GM18870 (cell line): ENCODE measurements at regions not wholly inside any gene's neighbourhood (a gene's known extent, or its start where the extent isn't known, plus 50 kb on each side); places are given as distances from the start of the nearest gene placed in this dataset.
"Not testable (repeated sequence)": the region's sequence is repeated elsewhere in the genome, so short reads cannot be mapped to it uniquely, and the experiment has no call there.

Source experiments
- ATAC-seq: cut with Tn5 transposase; IDR thresholded peaks from one replicate; pipeline ENCODE4 v1.9.1; 2021; ENCODE audit warnings: moderate library complexity; ENCODE audit not compliant: unreplicated experiment

DNA sequence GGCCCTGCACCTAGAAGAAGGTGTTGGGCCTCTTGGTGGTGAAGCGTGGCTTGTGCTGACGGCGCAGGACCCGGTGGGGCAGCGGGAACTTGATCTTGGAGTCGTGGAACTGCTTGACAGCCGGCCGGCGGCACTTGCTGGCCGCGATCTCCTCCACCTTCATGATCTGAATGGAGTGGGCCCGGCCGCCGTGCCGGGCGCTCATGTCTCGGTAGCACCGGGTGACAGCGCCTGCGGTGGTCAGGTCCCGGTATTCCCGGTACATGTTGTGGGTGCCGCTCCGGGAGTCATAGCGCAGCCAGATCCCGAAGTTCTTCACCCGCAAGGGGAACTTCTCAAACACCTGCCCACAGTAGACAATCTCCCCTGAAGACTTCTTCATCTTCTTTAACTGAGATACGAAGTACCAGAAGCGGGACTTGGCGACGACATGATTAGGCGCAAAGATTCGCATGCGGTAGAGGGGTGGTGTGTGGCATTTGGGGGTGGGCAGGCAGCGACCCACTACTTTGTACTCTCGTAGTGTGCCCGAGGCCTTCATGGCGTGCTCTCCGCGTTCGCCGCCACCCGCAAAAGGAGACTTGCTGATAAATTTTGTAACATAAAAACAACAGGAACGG, 92.1 kb upstream of the MSH6 start:
- ATAC-seq = not testable (repeated sequence)

DNA sequence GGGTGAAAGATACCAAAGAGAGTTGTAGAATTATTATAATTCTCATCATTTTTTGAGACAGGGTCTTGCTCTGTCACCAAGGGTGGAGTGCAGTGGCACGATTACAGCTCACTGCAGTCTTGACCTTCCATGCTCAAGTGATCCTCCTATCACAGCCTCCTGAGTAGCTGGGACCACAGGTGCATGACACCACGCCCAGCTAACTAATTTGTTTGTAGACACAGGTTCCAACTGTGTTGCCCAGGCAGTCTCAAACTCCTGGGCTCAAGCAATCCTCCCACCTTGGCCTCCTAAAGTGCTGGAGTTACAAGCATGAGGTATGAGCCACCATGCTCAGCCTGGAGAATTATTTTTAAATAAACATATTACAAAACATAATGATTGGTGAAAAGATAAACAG, 92.8 kb upstream of the MSH6 start:
- no peak for ATAC-seq

DNA sequence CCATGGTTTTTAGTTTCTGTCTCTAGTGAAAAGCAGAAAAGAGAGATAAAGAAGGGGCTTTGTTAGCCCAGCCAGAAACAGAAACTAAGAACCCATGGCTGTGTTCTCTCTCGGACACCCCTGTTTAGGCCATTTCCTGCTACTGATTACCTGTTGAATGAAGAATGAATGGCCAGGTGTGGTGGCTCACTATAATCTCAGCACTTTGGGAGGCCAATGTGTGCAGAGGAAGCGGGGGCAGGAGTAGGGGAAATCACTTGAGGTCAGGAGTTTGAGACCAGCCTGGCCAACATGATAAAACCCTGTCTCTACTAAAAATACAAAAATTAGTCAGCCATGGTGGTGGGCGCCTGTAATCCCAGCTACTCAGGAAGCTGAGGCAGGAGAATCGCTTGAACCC, 93.8 kb upstream of the MSH6 start:
- ATAC-seq = peak; percentile 68

DNA sequence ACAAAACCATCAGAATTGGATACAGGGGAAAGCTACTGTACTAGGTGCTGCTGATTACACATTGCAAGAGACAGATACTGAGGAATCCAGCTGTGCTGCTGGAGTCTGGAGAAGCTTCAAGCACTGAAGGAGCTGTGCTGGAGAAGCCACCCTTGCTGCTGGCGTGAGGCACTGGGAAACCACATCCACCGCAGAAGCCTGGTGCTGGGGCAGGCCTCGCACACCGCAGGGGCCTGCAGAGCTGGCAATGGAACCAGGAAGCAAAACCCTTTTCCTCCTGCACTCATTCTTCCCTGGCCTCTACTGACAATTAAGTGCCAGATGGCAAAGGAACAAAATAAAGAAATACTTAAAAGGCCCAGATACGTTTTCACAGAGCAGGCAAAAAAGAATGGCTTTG, 94.4 kb upstream of the MSH6 start:
- ATAC-seq = no peak

DNA sequence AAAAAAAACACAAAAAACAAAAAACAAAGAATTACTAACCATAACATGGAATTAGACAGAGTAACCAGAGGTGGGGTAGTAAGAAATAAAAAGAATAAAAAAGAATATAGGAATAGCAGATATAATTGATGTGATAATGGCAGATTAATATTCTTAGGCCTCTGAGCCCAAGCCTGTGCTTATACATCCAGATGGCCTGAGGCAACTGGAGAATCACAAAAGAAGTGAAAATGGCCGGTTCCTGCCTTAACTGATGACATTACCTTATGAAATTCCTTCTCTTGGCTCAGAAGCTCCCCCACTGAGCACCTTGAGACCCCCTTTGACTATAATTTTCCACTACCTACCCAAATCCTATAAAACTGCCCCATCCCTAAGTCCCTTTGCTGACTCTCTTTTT, 95.1 kb upstream of the MSH6 start:
- no peak for ATAC-seq

DNA sequence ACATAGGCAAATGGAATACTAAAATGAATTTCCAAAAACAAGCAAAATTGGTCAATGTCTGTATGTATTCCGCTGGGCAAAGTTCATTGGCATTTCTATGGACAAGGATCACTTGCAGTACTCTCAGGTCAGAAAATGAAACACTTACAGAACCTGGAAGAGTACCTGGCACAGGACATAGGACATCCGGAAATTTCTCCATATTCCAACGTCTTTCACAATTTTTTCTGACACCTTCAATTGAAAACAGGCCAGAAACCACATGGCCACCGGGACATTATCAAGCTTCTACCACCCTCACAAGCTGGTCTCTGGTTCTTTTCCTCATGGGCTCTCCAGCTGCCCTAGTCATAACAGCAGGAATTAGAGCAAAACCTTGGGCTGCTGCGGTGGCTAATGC, 96.9 kb upstream of the MSH6 start:
- ATAC-seq = no peak

- ATAC-seq = no peak
Measured at GRCh38 chr2:47682216-47682749, 100.7 kb upstream of the MSH6 start.

DNA sequence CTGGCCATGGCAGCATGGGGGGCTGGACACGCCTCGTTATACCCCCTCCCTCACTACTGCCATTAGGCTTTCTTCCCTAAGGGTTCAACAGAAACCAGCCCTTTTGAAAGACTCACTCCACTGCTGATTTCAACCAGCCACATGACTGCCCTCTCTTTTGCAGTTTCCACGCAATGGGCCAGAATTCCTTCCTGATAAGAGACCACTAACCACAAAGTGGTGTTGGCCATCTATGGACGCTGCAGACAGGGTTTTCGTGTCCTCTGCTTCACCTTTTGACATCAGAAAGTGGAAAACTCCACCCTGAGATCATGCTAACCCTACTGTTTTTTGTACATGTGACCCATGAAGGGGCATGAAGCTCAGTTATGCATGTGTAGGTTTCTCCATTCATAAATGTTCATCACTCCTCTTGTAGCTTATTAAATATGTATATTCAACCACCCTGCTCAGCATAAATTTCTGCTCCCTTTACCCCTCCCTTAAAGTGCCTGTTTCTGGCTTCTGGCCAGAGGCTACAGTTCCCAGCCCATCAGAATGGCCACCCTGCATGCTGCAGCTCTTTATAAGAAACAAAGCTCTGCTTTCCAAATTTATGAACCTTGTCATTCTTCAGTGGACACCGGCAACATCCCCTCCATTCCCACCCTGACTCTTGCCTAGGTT, 105.6 kb upstream of the KCNK12 start:
- ATAC-seq = no peak

- ATAC-seq = no peak
Measured at GRCh38 chr2:47675196-47675825, 104.5 kb upstream of the KCNK12 start.

DNA sequence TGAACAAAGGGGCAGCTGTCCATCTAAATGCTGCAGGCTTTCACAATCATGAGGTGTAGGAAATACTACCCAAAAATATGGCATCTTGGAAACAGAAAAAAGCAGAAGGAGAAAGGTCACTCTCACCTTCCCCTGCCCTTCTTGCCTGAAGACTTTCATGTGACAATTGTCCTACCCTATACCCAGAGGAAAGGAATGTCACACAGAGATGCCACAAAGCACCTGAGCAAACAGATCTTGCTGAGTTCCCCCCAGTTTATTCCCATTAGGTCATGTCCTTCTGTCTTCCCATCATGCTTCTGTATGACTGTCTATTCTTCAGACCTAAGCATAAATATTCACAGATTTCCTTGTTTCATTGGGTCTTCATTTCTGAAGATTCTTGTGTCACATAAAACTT, 95.5 kb upstream of the KCNK12 start:
- ATAC-seq = no peak

GRCh38 chr2:47664817-47665216, 94.0 kb upstream of the KCNK12 start:
- no peak for ATAC-seq

- no peak for ATAC-seq
Measured at GRCh38 chr2:47662552-47662951, 91.8 kb upstream of the KCNK12 start.

DNA sequence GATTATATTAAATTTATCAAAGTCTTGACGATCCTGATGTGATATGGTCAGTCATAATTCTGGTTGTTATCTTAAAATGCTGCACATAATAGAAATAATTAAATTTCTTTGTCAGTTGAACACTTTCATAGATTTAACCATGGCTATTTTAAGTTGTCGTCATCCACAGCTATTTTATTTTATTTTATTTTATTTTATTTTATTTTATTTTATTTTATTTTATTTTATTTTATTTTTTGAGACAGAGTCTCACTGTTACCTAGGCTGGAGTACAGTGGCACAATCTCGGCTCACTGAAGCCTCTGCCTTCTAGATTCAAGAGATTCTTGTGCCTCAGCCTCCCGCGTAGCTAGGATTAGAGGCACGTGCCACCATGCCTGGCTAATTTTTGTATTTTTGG, 90.5 kb upstream of the KCNK12 start:
- ATAC-seq = no peak

- no peak for ATAC-seq
Measured at GRCh38 chr2:47660168-47660567, 89.4 kb upstream of the KCNK12 start.

DNA sequence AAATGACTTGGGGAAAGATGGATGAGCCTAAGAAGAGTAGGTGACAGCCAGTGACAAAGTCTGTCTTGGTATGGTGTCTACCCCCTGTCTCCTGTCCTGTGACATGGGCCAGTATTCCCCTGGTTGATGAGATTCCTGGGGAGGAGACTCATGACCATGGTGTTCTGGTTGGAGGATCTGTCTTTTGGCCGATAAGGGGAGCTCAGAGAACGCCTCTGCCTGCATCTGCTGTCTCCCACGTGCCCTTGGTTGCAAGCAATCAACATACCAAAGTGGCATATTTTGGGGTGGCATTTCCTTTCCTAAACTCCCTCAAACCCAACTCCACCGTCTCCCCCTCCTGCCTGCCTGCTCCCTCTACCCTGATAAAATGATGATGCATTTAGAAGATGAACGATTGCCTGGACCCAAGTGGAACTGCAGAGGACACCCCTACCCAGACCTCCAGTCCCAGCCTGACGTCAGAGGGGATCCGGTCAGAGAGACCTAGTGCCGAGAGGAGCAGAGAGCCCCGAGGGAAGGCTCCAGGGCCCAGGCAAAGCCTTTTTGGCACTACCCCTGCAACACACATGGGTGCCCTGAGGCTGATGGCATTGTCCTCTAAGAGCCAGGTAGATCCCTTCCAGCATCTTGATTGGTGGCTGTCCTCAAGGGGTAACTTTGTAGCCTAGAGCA, 88.0 kb upstream of the KCNK12 start:
- ATAC-seq = no peak

DNA sequence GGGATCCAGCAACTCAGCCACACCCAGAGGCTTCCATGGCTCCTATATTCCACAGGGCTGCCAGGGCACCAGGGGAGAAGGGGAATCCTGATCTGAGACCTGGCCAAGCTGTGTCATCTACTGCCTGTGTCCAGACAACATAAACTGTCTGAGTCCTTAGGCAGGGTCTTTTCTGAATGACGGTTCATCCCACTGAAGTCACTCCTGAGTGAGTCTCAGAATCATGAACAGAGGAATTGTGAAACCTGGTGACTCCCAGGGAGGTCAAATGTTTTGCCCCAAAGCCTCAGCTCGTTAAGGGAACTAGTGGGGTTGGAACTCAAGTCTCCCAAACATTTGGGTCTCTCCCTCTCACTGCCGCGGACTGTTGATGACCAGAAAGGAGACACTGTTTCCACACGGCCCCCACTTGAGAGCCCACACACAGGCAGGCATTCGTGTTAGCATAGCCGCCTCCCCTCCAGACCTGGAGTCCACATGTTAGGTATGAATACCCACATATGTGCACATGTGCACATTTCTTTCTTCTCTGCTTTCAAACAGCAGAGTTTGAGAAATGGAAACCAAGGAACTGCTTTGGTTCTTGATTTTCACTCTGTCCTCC, 87.2 kb upstream of the KCNK12 start:
- ATAC-seq = no peak

DNA sequence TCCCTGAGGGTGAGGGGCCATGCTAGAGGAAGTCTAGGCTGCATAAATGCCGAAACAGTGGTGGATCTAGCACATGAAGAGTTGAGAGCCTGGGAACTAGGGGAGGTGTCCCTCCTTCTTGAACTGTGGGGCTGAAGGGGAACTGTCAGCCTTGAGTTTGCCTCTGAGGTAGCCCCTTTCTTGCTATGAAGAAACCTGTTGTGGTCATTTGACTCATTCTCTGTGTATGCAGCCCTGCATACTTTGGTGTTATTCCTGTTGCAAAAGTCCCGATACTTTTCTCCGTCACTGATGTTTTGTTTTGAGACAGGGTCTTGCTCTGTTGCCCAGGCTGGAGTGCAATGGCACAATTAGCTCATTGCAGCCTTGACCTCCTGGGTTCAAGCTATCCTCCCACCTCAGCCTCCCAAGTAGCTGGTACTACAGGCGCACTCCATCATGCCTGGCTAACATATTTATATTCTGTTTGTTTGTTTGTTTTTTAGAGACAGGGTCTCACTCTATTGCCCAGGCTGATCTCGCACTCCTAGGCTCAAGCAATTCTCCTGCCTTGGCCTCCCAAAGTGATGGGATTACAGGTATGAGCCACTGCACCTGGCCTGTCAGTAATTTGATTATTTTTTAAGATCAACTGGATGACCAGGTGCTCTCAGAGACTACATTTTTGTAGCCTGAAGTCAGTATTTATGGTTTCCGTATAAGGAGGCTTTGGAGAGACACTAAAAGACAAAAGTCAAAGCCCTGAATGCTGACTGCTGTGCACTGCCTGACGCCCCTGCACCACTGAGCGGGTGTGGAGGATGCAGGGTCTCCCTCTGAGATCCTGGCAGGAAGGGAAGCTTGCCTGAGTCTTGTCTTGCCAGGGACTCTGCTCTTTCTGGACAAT, 86.2 kb upstream of the KCNK12 start:
- ATAC-seq = no peak

DNA sequence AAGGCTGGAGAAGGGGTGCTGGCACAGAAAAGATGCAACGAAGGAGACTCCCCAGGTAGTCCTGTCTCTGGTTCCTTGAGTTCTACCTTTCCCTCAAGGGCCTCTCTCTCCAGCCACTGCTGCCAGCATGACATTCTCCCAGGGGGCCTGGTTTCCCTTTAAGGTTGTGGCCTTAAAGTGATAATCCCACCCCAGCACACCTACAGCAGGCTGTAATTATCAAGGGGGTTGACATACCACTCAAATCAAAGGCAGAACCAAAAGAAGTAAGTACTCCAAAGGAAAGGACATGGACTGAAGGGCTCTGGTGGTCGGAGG, 84.7 kb upstream of the KCNK12 start:
- ATAC-seq = no peak

- ATAC-seq = peak; percentile 79
Measured at GRCh38 chr2:47654790-47655562, 84.2 kb upstream of the KCNK12 start.
